Epithelial cell of proximal tubule (primary cell): ENCODE measurements at regions not wholly inside any gene's neighbourhood (a gene's known extent, or its start where the extent isn't known, plus 50 kb on each side); places are given as distances from the start of the nearest gene placed in this dataset.

ENCODE experiments used
- DNase-seq: peaks from one replicate; pipeline ENCODE4 v3.0.0-alpha.2; 2011; ENCODE audit warnings: low read depth
- H3K4me3 ChIP-seq: 2 replicates; pipeline ENCODE4 v1.5.1; 2011; ENCODE audit warnings: low read depth, mild to moderate bottlenecking, low read length
- CTCF ChIP-seq: conservative IDR thresholded peaks from 2 replicates; pipeline ENCODE4 v1.5.1; 2012; ENCODE audit warnings: low read depth, mild to moderate bottlenecking, low read length

- TF ChIP-seq CTCF: no peak
- no peak for DNase-seq
- H3K4me3 ChIP-seq: no peak overlapping the region
Measured at GRCh38 chr9:1748407-1748806, 266.7 kb upstream of the SMARCA2 start.

GRCh38 chr9:1757186-1757585 is 258.0 kb upstream of the SMARCA2 start:
- H3K4me3 ChIP-seq: no peak overlapping the region
- no peak for DNase-seq
- TF ChIP-seq CTCF: no peak

GRCh38 chr9:1759009-1759408 is 256.1 kb upstream of the SMARCA2 start:
- TF ChIP-seq CTCF: no peak
- no peak overlapping the region for H3K4me3 ChIP-seq
- no peak for DNase-seq

GRCh38 chr9:1759771-1760300 is 255.3 kb upstream of the SMARCA2 start:
- TF ChIP-seq CTCF: no peak
- DNase-seq: no peak
- no peak overlapping the region for H3K4me3 ChIP-seq

- TF ChIP-seq CTCF: no peak
- no peak for DNase-seq
- no peak overlapping the region for H3K4me3 ChIP-seq
Measured at GRCh38 chr9:1761807-1762206, 253.3 kb upstream of the SMARCA2 start.

- no peak for TF ChIP-seq CTCF
- no peak for DNase-seq
- no peak overlapping the region for H3K4me3 ChIP-seq
Measured at GRCh38 chr9:1766042-1766441, 249.1 kb upstream of the SMARCA2 start.

- no peak for DNase-seq
- no peak for TF ChIP-seq CTCF
- H3K4me3 ChIP-seq: no peak overlapping the region
Measured at GRCh38 chr9:1768561-1768960, 246.6 kb upstream of the SMARCA2 start.
